Fibroblast of villous mesenchyme (primary cell): ENCODE measurements at regions not wholly inside any gene's neighbourhood (a gene's known extent, or its start where the extent isn't known, plus 50 kb on each side); places are given as distances from the start of the nearest gene placed in this dataset.

Experiments
- DNase-seq: peaks from one replicate; pipeline ENCODE4 v3.0.0-alpha.2; 2010; ENCODE audit warnings: low read depth
- H3K4me3 ChIP-seq: 2 replicates; pipeline ENCODE4 v1.5.1; 2011; ENCODE audit warnings: low read depth, mild to moderate bottlenecking, low read length
- CTCF ChIP-seq: IDR thresholded peaks from 2 replicates; pipeline ENCODE4 v1.5.1; 2012; ENCODE audit warnings: low read depth, mild to moderate bottlenecking, low read length; ENCODE audit not compliant: insufficient read depth

- no peak for TF ChIP-seq CTCF
- no peak for DNase-seq
Measured at GRCh38 chr1:168427051-168427450, 116.7 kb downstream of the XCL2 start.

GRCh38 chr1:168424281-168424680 is 119.5 kb downstream of the XCL2 start:
- no peak for DNase-seq
- TF ChIP-seq CTCF, result no peak

More at GRCh38 chr1:168427051-168427450, 116.7 kb downstream of the XCL2 start:
- H3K4me3 ChIP-seq, result no peak overlapping the region

GRCh38 chr1:168422203-168422847 is 121.5 kb downstream of the XCL2 start:
- no peak for DNase-seq
- no peak for TF ChIP-seq CTCF

More at GRCh38 chr1:168424281-168424680, 119.5 kb downstream of the XCL2 start:
- H3K4me3 ChIP-seq, result no peak overlapping the region

GRCh38 chr1:168421399-168422004 is 122.3 kb downstream of the XCL2 start:
- no peak overlapping the region for H3K4me3 ChIP-seq
- no peak for DNase-seq

More at GRCh38 chr1:168422203-168422847, 121.5 kb downstream of the XCL2 start:
- H3K4me3 ChIP-seq, result no peak overlapping the region

GRCh38 chr1:168420177-168420576 is 123.6 kb downstream of the XCL2 start:
- no peak overlapping the region for H3K4me3 ChIP-seq
- TF ChIP-seq CTCF, result no peak
- DNase-seq, result no peak

More at GRCh38 chr1:168421399-168422004, 122.3 kb downstream of the XCL2 start:
- no peak for TF ChIP-seq CTCF

GRCh38 chr1:168419736-168420135 is 124.1 kb downstream of the XCL2 start:
- TF ChIP-seq CTCF, result no peak
- no peak for DNase-seq
- no peak overlapping the region for H3K4me3 ChIP-seq
